ENCODE measurements at regions not wholly inside any gene's neighbourhood (a gene's known extent, or its start where the extent isn't known, plus 50 kb on each side); places are given as distances from the start of the nearest gene placed in this dataset.
"Not testable (repeated sequence)": the region's sequence is repeated elsewhere in the genome, so short reads cannot be mapped to it uniquely, and the experiment has no call there.

DNA sequence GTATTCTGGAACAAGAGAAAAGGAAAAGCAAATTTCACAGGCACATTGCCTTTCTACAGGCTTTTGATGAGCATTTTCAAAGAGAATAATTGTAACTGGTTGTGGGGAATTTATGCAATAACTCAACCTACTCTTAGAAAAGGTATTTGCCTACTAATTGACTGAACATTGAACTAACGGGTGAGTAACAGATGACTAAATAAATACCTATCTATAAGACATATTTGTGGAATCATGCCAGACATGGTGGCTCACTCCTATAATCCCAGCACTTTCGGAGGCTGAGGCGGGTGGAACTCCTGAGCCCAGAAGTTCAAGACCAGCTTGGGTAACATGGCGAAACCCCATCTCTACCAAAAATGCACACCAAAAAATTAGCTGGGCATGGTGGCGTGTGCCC is 367.7 kb downstream of the CGGBP1 start:
- Histone ChIP-seq H3K4me3 (ENCODE audit: low read length) (no peak overlapping the region), H3K4me1 (ENCODE audit: low read length) (no peaks in the 10 kb centered on the region), H3K27me3 (replicated peaks; ENCODE audit: insufficient read depth, low read length) (no peaks in the 10 kb centered on the region), H3K79me2 (ENCODE audit: low read length) (no peaks in the 10 kb centered on the region), H3K27ac (ENCODE audit: low read length) (no peak overlapping the region), H3K9ac (ENCODE audit: low read length) (no peak overlapping the region), H3K9me3 (replicated peaks; ENCODE audit: insufficient read depth, low read length) (no peaks in the 10 kb centered on the region), H3K36me3 (replicated peaks; ENCODE audit: insufficient read depth, low read length) (no peaks in the 10 kb centered on the region), H3F3A (ENCODE audit: insufficient read depth, low read length) (no peaks in the 10 kb centered on the region), H3K4me2 (ENCODE audit: low read depth, low read length) (no peak overlapping the region), H4K20me1 (ENCODE audit: insufficient read depth, low read length) (no peaks in the 10 kb centered on the region), H2AFZ (ENCODE audit: low read length) (no peak overlapping the region), H3K9me2 (replicated peaks; ENCODE audit: insufficient read depth, low read length) (no peaks in the 10 kb centered on the region)
- no peak for DNase-seq
- TF ChIP-seq CTCF (IDR thresholded peaks at IDR 0.05; ENCODE audit: low read length) (no peak), EZH2phosphoT487 (IDR thresholded peaks at IDR 0.05; ENCODE audit: low read length) (no peak), EZH2 (optimal IDR thresholded peaks at IDR 0.05; ENCODE audit: low read depth, low read length) (no peak)

GRCh38 chr3:87678984-87679660 is 379.7 kb downstream of the CGGBP1 start:
- H3K36me3 ChIP-seq (replicated peaks; ENCODE audit: insufficient read depth, low read length); H3K4me3 ChIP-seq (ENCODE audit: low read length); H3K4me2 ChIP-seq (ENCODE audit: low read depth, low read length); H3K9me2 ChIP-seq (replicated peaks; ENCODE audit: insufficient read depth, low read length); H3K9ac ChIP-seq (ENCODE audit: low read length); H3K27ac ChIP-seq (ENCODE audit: low read length); H2AFZ ChIP-seq (ENCODE audit: low read length); H4K20me1 ChIP-seq (ENCODE audit: insufficient read depth, low read length); H3K4me1 ChIP-seq (ENCODE audit: low read length); H3K9me3 ChIP-seq (replicated peaks; ENCODE audit: insufficient read depth, low read length); DNase-seq; H3K79me2 ChIP-seq (ENCODE audit: low read length): not testable (repeated sequence)
- H3F3A ChIP-seq (ENCODE audit: insufficient read depth, low read length): peaks cover 11% of the 10 kb centered on the region
- peaks cover 23% of the 10 kb centered on the region for H3K27me3 ChIP-seq (replicated peaks; ENCODE audit: insufficient read depth, low read length)

GRCh38 chr3:87674397-87675161 is 384.2 kb downstream of the CGGBP1 start:
- TF ChIP-seq EZH2phosphoT487 (IDR thresholded peaks at IDR 0.05; ENCODE audit: low read length): peak; percentile 92
- TF ChIP-seq CTCF (IDR thresholded peaks at IDR 0.05; ENCODE audit: low read length): no peak
- Histone ChIP-seq H3K27ac (ENCODE audit: low read length) (peak overlapping the region; percentile 5; the same call in 1 of the 2 replicates), H3K79me2 (ENCODE audit: low read length) (no peaks in the 10 kb centered on the region), H3K36me3 (replicated peaks; ENCODE audit: insufficient read depth, low read length) (no peaks in the 10 kb centered on the region), H3K4me3 (ENCODE audit: low read length) (no peak overlapping the region), H3K9me3 (replicated peaks; ENCODE audit: insufficient read depth, low read length) (no peaks in the 10 kb centered on the region), H4K20me1 (ENCODE audit: insufficient read depth, low read length) (no peaks in the 10 kb centered on the region), H3K9me2 (replicated peaks; ENCODE audit: insufficient read depth, low read length) (no peaks in the 10 kb centered on the region), H2AFZ (ENCODE audit: low read length) (no peak overlapping the region), H3K9ac (ENCODE audit: low read length) (no peak overlapping the region), H3F3A (ENCODE audit: insufficient read depth, low read length) (peaks cover 18% of the 10 kb centered on the region), H3K4me1 (ENCODE audit: low read length) (peaks cover 11% of the 10 kb centered on the region), H3K27me3 (replicated peaks; ENCODE audit: insufficient read depth, low read length) (peaks cover 60% of the 10 kb centered on the region), H3K4me2 (ENCODE audit: low read depth, low read length) (peak overlapping the region; percentile 35)
- DNase-seq: peak; percentile 77

DNA sequence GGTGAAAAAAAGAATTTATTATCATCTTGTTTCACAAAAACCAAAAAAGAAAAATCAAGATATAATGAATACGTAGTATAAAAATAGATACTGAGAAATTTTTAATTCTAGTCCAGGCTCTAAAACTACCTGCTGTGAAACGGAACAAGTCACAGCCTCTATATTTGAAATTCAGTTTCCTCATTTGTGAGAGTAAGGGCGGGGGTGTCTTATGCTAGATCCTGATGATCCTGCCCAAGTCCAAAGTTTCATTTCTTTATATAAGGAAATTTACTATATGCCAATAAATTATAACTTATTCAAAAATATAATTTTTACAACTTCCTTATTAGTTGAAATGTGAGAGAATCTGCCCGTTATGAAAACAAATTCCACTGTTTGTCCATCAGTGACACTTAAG is 385.7 kb downstream of the CGGBP1 start:
- H3K9me3 ChIP-seq (replicated peaks; ENCODE audit: insufficient read depth, low read length): no peaks in the 10 kb centered on the region
- H3K4me3 ChIP-seq (ENCODE audit: low read length): no peak overlapping the region
- no peak for TF ChIP-seq CTCF (IDR thresholded peaks at IDR 0.05; ENCODE audit: low read length)

More for the DNA sequence above, 385.7 kb downstream of the CGGBP1 start:
- DNase-seq: no peak
- Histone ChIP-seq H3K9ac (ENCODE audit: low read length) (no peak overlapping the region), H3K79me2 (ENCODE audit: low read length) (no peaks in the 10 kb centered on the region), H4K20me1 (ENCODE audit: insufficient read depth, low read length) (no peaks in the 10 kb centered on the region), H3K27ac (ENCODE audit: low read length) (no peak overlapping the region), H3K36me3 (replicated peaks; ENCODE audit: insufficient read depth, low read length) (no peaks in the 10 kb centered on the region), H2AFZ (ENCODE audit: low read length) (no peak overlapping the region), H3K27me3 (replicated peaks; ENCODE audit: insufficient read depth, low read length) (peaks cover 60% of the 10 kb centered on the region), H3K4me1 (ENCODE audit: low read length) (peaks cover 11% of the 10 kb centered on the region), H3K9me2 (replicated peaks; ENCODE audit: insufficient read depth, low read length) (no peaks in the 10 kb centered on the region), H3F3A (ENCODE audit: insufficient read depth, low read length) (peaks cover 18% of the 10 kb centered on the region), H3K4me2 (ENCODE audit: low read depth, low read length) (no peak overlapping the region)
